Central memory CD8-positive, alpha-beta T cell (primary cell): ENCODE measurements at regions not wholly inside any gene's neighbourhood (a gene's known extent, or its start where the extent isn't known, plus 50 kb on each side); places are given as distances from the start of the nearest gene placed in this dataset.
"Not testable (repeated sequence)": the region's sequence is repeated elsewhere in the genome, so short reads cannot be mapped to it uniquely, and the experiment has no call there.

Experiments
- ATAC-seq: fragments of 150-1000 bp; cut with Tn5 transposase; replicated peaks from 2 replicates; pipeline ENCODE4 v1.10.0; 2022; ENCODE audit warnings: mild to moderate bottlenecking, moderate FRiP score, moderate number of reproducible peaks; ENCODE audit not compliant: poor library complexity, severe bottlenecking; ENCODE audit errors: extremely low read depth
- DNase-seq, 2 donors: peaks; one replicate each; pipeline ENCODE4 v3.0.0; 2021; ENCODE audit warnings: low spot score in 2 of 2
- H3K27ac Mint-ChIP-seq: one replicate; pipeline ENCODE4 v1.8.0; 2022; ENCODE audit warnings: low read depth, mild to moderate bottlenecking, moderate library complexity, mixed read lengths
- H3K27me3 Mint-ChIP-seq: one replicate; pipeline ENCODE4 v1.8.0; 2022; ENCODE audit warnings: mixed read lengths
- H3K36me3 Mint-ChIP-seq: one replicate; pipeline ENCODE4 v1.8.0; 2022; ENCODE audit warnings: mild to moderate bottlenecking, moderate library complexity, mixed read lengths; ENCODE audit not compliant: insufficient read depth
- H3K4me1 Mint-ChIP-seq: one replicate; pipeline ENCODE4 v1.8.0; 2022; ENCODE audit warnings: mixed read lengths
- H3K4me3 Mint-ChIP-seq: one replicate; pipeline ENCODE4 v1.8.0; 2022; ENCODE audit warnings: mild to moderate bottlenecking, moderate library complexity, mixed read lengths
- H3K9me3 Mint-ChIP-seq: one replicate; pipeline ENCODE4 v1.8.0; 2022; ENCODE audit warnings: mixed read lengths

- H3K36me3 Mint-ChIP-seq, H3K27me3 Mint-ChIP-seq, ATAC-seq, H3K4me1 Mint-ChIP-seq, H3K4me3 Mint-ChIP-seq, H3K27ac Mint-ChIP-seq, H3K9me3 Mint-ChIP-seq, DNase-seq: not testable (repeated sequence)
These were observed 61.0 kb downstream of the SPDYE17 start for GRCh38 chr7:76971201-76971600.

GRCh38 chr7:76969892-76970291 is 62.3 kb downstream of the SPDYE17 start:
- H3K27me3 Mint-ChIP-seq, ATAC-seq, H3K9me3 Mint-ChIP-seq, H3K27ac Mint-ChIP-seq, DNase-seq, H3K4me3 Mint-ChIP-seq, H3K4me1 Mint-ChIP-seq, H3K36me3 Mint-ChIP-seq: not testable (repeated sequence)

GRCh38 chr7:76965731-76966548 is 66.2 kb downstream of the SPDYE17 start:
- DNase-seq, H3K27me3 Mint-ChIP-seq, H3K36me3 Mint-ChIP-seq, H3K27ac Mint-ChIP-seq, ATAC-seq, H3K9me3 Mint-ChIP-seq, H3K4me1 Mint-ChIP-seq, H3K4me3 Mint-ChIP-seq: not testable (repeated sequence)

- not testable (repeated sequence) for H3K27ac Mint-ChIP-seq, H3K4me3 Mint-ChIP-seq, H3K27me3 Mint-ChIP-seq, ATAC-seq, H3K4me1 Mint-ChIP-seq, H3K36me3 Mint-ChIP-seq, DNase-seq, H3K9me3 Mint-ChIP-seq
These were observed 68.1 kb downstream of the SPDYE17 start for GRCh38 chr7:76964050-76964449.

GRCh38 chr7:76963061-76963460 is 69.1 kb downstream of the SPDYE17 start:
- not testable (repeated sequence) for H3K36me3 Mint-ChIP-seq, H3K9me3 Mint-ChIP-seq, H3K4me1 Mint-ChIP-seq, H3K4me3 Mint-ChIP-seq, H3K27me3 Mint-ChIP-seq, ATAC-seq, DNase-seq, H3K27ac Mint-ChIP-seq

GRCh38 chr7:76960400-76960986 is 71.7 kb downstream of the SPDYE17 start:
- H3K27ac Mint-ChIP-seq, DNase-seq, H3K4me3 Mint-ChIP-seq, H3K27me3 Mint-ChIP-seq, H3K4me1 Mint-ChIP-seq, H3K36me3 Mint-ChIP-seq, H3K9me3 Mint-ChIP-seq: not testable (repeated sequence)
- ATAC-seq: peak; percentile 13

- not testable (repeated sequence) for H3K9me3 Mint-ChIP-seq
These were observed 72.4 kb downstream of the SPDYE17 start for GRCh38 chr7:76959573-76960399.

GRCh38 chr7:76956531-76956930 is 75.6 kb downstream of the SPDYE17 start:
- not testable (repeated sequence) for H3K9me3 Mint-ChIP-seq, H3K27me3 Mint-ChIP-seq, ATAC-seq, H3K27ac Mint-ChIP-seq, H3K4me1 Mint-ChIP-seq, DNase-seq, H3K4me3 Mint-ChIP-seq, H3K36me3 Mint-ChIP-seq

More at GRCh38 chr7:76959573-76960399, 72.4 kb downstream of the SPDYE17 start:
- not testable (repeated sequence) for H3K27me3 Mint-ChIP-seq, H3K36me3 Mint-ChIP-seq, H3K4me3 Mint-ChIP-seq, DNase-seq, H3K4me1 Mint-ChIP-seq, H3K27ac Mint-ChIP-seq
- peak; percentile 98 for ATAC-seq

GRCh38 chr7:76955124-76955523 is 77.0 kb downstream of the SPDYE17 start:
- not testable (repeated sequence) for H3K27me3 Mint-ChIP-seq, ATAC-seq, DNase-seq, H3K4me3 Mint-ChIP-seq, H3K36me3 Mint-ChIP-seq, H3K9me3 Mint-ChIP-seq, H3K27ac Mint-ChIP-seq, H3K4me1 Mint-ChIP-seq

- H3K4me3 Mint-ChIP-seq, DNase-seq, H3K36me3 Mint-ChIP-seq, H3K27ac Mint-ChIP-seq, H3K4me1 Mint-ChIP-seq, H3K27me3 Mint-ChIP-seq, ATAC-seq, H3K9me3 Mint-ChIP-seq: not testable (repeated sequence)
These were observed 87.6 kb downstream of the SPDYE17 start for GRCh38 chr7:76944603-76945002.

- H3K27me3 Mint-ChIP-seq: peaks cover 11% of the 10 kb centered on the region
- not testable (repeated sequence) for DNase-seq, H3K27ac Mint-ChIP-seq, H3K4me1 Mint-ChIP-seq, H3K36me3 Mint-ChIP-seq, ATAC-seq, H3K9me3 Mint-ChIP-seq, H3K4me3 Mint-ChIP-seq
These were observed 90.1 kb downstream of the SPDYE17 start for GRCh38 chr7:76941809-76942765.

- H3K9me3 Mint-ChIP-seq, H3K4me1 Mint-ChIP-seq, H3K4me3 Mint-ChIP-seq, H3K36me3 Mint-ChIP-seq, H3K27ac Mint-ChIP-seq, ATAC-seq, DNase-seq: not testable (repeated sequence)
- H3K27me3 Mint-ChIP-seq: peaks cover 17% of the 10 kb centered on the region
These were observed 94.4 kb downstream of the SPDYE17 start for GRCh38 chr7:76937781-76938180.
